ENCODE measurements at regions not wholly inside any gene's neighbourhood (a gene's known extent, or its start where the extent isn't known, plus 50 kb on each side); places are given as distances from the start of the nearest gene placed in this dataset.

GRCh38 chr1:244171241-244171985 is 120.3 kb downstream of the ZBTB18 start:
- TF ChIP-seq CTCF (IDR thresholded peaks at IDR 0.05; ENCODE audit: poor library complexity, severe bottlenecking) (no peak), RAD21 (conservative IDR thresholded peaks at IDR 0.05) (no peak), REST (IDR thresholded peaks at IDR 0.05; ENCODE audit: borderline replicate concordance) (no peak), EZH2 (IDR thresholded peaks at IDR 0.05; ENCODE audit: borderline replicate concordance, insufficient read depth, low read length, poor library complexity, severe bottlenecking) (no peak), POLR2AphosphoS5 (IDR thresholded peaks at IDR 0.05) (no peak), TAF1 (IDR thresholded peaks at IDR 0.05; ENCODE audit: low read depth) (no peak), EP300 (conservative IDR thresholded peaks at IDR 0.05; ENCODE audit: poor library complexity, severe bottlenecking) (no peak), SMC3 (conservative IDR thresholded peaks at IDR 0.05; ENCODE audit: poor library complexity) (no peak), MXI1 (conservative IDR thresholded peaks at IDR 0.05; ENCODE audit: poor library complexity, severe bottlenecking) (no peak)
